Right ventricle myocardium superior (tissue), 1 donor: ENCODE measurements at regions not wholly inside any gene's neighbourhood (a gene's known extent, or its start where the extent isn't known, plus 50 kb on each side); places are given as distances from the start of the nearest gene placed in this dataset.
"Not testable (repeated sequence)": the region's sequence is repeated elsewhere in the genome, so short reads cannot be mapped to it uniquely, and the experiment has no call there.

Source experiments
- ATAC-seq: fragments of 200-7000 bp; cut with Tn5 transposase; one replicate; pipeline ENCODE4 v1.9.1; 2020; ENCODE audit warnings: mild to moderate bottlenecking; ENCODE audit not compliant: poor library complexity
- DNase-seq: peaks from one replicate; pipeline ENCODE4 v3.0.0-alpha.2; 2020
- intact Hi-C: fragments of 100-400 bp; cut with DNase I; formaldehyde crosslinking; loops from one replicate; pipeline ENCODE4 v1.11.2; 2022
- donor health status: DM: no; HTN: yes; CAD: no; lungs with severe emphysema.

GRCh38 chr13:79915114-79915811 is 425.7 kb downstream of the SPRY2 start:
- intact Hi-C loops: no loop called here
- ATAC-seq: no peak
- DNase-seq: no peak

GRCh38 chr13:79913141-79913827 is 427.6 kb downstream of the SPRY2 start:
- ATAC-seq: no peak
- intact Hi-C loops: no loop called here
- DNase-seq: no peak

GRCh38 chr13:79912403-79912802 is 428.5 kb downstream of the SPRY2 start:
- intact Hi-C loops: no loop called here
- ATAC-seq: no peak

GRCh38 chr13:79910875-79911540 is 429.9 kb downstream of the SPRY2 start:
- DNase-seq: no peak
- ATAC-seq: peak; percentile 45
- intact Hi-C loops: no loop called here

More at GRCh38 chr13:79912403-79912802, 428.5 kb downstream of the SPRY2 start:
- no peak for DNase-seq

- intact Hi-C loops: no loop called here
- ATAC-seq: no peak
- no peak for DNase-seq
Measured at GRCh38 chr13:79909644-79910043, 428.7 kb downstream of the NDFIP2 start.

- intact Hi-C loops: no loop called here
- ATAC-seq: no peak
- DNase-seq: no peak
Measured at GRCh38 chr13:79908381-79908780, 427.4 kb downstream of the NDFIP2 start.

- DNase-seq (no peak), ATAC-seq (no peak)
- intact Hi-C loops: no loop called here
Measured at GRCh38 chr13:79907527-79907926, 426.6 kb downstream of the NDFIP2 start.

- ATAC-seq: no peak
- intact Hi-C loops: no loop called here
- no peak for DNase-seq
Measured at GRCh38 chr13:79906345-79906744, 425.4 kb downstream of the NDFIP2 start.

GRCh38 chr13:79905018-79905417 is 424.1 kb downstream of the NDFIP2 start:
- ATAC-seq (no peak), DNase-seq (no peak)
- intact Hi-C loops: no loop called here

GRCh38 chr13:79904581-79904980 is 423.6 kb downstream of the NDFIP2 start:
- ATAC-seq (no peak), DNase-seq (no peak)
- intact Hi-C loops: no loop called here

GRCh38 chr13:79901336-79901735 is 420.4 kb downstream of the NDFIP2 start:
- DNase-seq (no peak), ATAC-seq (no peak)
- intact Hi-C loops: no loop called here

- intact Hi-C loops: no loop called here
- DNase-seq: no peak
- no peak for ATAC-seq
Measured at GRCh38 chr13:79900356-79900755, 419.4 kb downstream of the NDFIP2 start.

GRCh38 chr13:79898996-79899395 is 418.0 kb downstream of the NDFIP2 start:
- DNase-seq: no peak
- ATAC-seq: no peak
- intact Hi-C loops: no loop called here

- intact Hi-C loops: no loop called here
- DNase-seq: no peak
- peak; percentile 62 for ATAC-seq
Measured at GRCh38 chr13:79898202-79898826, 417.4 kb downstream of the NDFIP2 start.

GRCh38 chr13:79896851-79897250 is 415.9 kb downstream of the NDFIP2 start:
- intact Hi-C loops: no loop called here
- DNase-seq (no peak), ATAC-seq (no peak)

- no peak for ATAC-seq
- intact Hi-C loops: no loop called here
- no peak for DNase-seq
Measured at GRCh38 chr13:79895416-79895815, 414.5 kb downstream of the NDFIP2 start.

GRCh38 chr13:79887278-79887677 is 406.3 kb downstream of the NDFIP2 start:
- DNase-seq, ATAC-seq, intact Hi-C loops: not testable (repeated sequence)

GRCh38 chr13:79886601-79887000 is 405.6 kb downstream of the NDFIP2 start:
- ATAC-seq (no peak), DNase-seq (no peak)
- intact Hi-C loops: no loop called here

GRCh38 chr13:79884890-79885289 is 403.9 kb downstream of the NDFIP2 start:
- ATAC-seq: no peak
- intact Hi-C loops: no loop called here
- DNase-seq: no peak

- DNase-seq (no peak), ATAC-seq (no peak)
- intact Hi-C loops: no loop called here
Measured at GRCh38 chr13:79883216-79883615, 402.3 kb downstream of the NDFIP2 start.
